HG02610 (cell line): ENCODE measurements at regions not wholly inside any gene's neighbourhood (a gene's known extent, or its start where the extent isn't known, plus 50 kb on each side); places are given as distances from the start of the nearest gene placed in this dataset.
"Not testable (repeated sequence)": the region's sequence is repeated elsewhere in the genome, so short reads cannot be mapped to it uniquely, and the experiment has no call there.

ENCODE experiments used
- ATAC-seq: cut with Tn5 transposase; IDR thresholded peaks from one replicate; pipeline ENCODE4 v1.9.1; 2021; ENCODE audit warnings: mild to moderate bottlenecking, moderate library complexity; ENCODE audit not compliant: unreplicated experiment

GRCh38 chr21:27860314-27860955, 893.5 kb upstream of the ADAMTS5 start:
- not testable (repeated sequence) for ATAC-seq

GRCh38 chr21:27858053-27858825, 891.4 kb upstream of the ADAMTS5 start:
- not testable (repeated sequence) for ATAC-seq

GRCh38 chr21:27856988-27857387, 890.1 kb upstream of the ADAMTS5 start:
- ATAC-seq = not testable (repeated sequence)

GRCh38 chr21:27841084-27841672, 874.3 kb upstream of the ADAMTS5 start:
- ATAC-seq = no peak

- no peak for ATAC-seq
Measured at GRCh38 chr21:27840262-27840661, 873.4 kb upstream of the ADAMTS5 start.

GRCh38 chr21:27839512-27840115, 872.7 kb upstream of the ADAMTS5 start:
- no peak for ATAC-seq

GRCh38 chr21:27838573-27838972, 871.7 kb upstream of the ADAMTS5 start:
- ATAC-seq = no peak

GRCh38 chr21:27837936-27838335, 871.0 kb upstream of the ADAMTS5 start:
- no peak for ATAC-seq

GRCh38 chr21:27833298-27833697, 866.4 kb upstream of the ADAMTS5 start:
- no peak for ATAC-seq

GRCh38 chr21:27831816-27832569, 865.1 kb upstream of the ADAMTS5 start:
- no peak for ATAC-seq

GRCh38 chr21:27831177-27831576, 864.3 kb upstream of the ADAMTS5 start:
- ATAC-seq = no peak

- no peak for ATAC-seq
Measured at GRCh38 chr21:27827972-27828371, 861.1 kb upstream of the ADAMTS5 start.

GRCh38 chr21:27825035-27825434, 858.1 kb upstream of the ADAMTS5 start:
- no peak for ATAC-seq

GRCh38 chr21:27823652-27824201, 856.8 kb upstream of the ADAMTS5 start:
- ATAC-seq = no peak

GRCh38 chr21:27820342-27820741, 853.5 kb upstream of the ADAMTS5 start:
- ATAC-seq = no peak

- no peak for ATAC-seq
Measured at GRCh38 chr21:27819299-27819698, 852.4 kb upstream of the ADAMTS5 start.

- ATAC-seq = no peak
Measured at GRCh38 chr21:27818847-27819246, 852.0 kb upstream of the ADAMTS5 start.

- ATAC-seq = no peak
Measured at GRCh38 chr21:27817902-27818623, 851.2 kb upstream of the ADAMTS5 start.

GRCh38 chr21:27817074-27817473, 850.2 kb upstream of the ADAMTS5 start:
- no peak for ATAC-seq

- no peak for ATAC-seq
Measured at GRCh38 chr21:27816301-27816700, 849.4 kb upstream of the ADAMTS5 start.
